Putamen (tissue), 1 donor: ENCODE measurements at regions not wholly inside any gene's neighbourhood (a gene's known extent, or its start where the extent isn't known, plus 50 kb on each side); places are given as distances from the start of the nearest gene placed in this dataset.
A peak's percentile ranks its signal among the peaks of the same experiment; 100 is the strongest.

ENCODE experiments used
- DNase-seq: peaks from one replicate; pipeline ENCODE4 v3.0.0-alpha.2; 2016; ENCODE audit warnings: low spot score

DNA sequence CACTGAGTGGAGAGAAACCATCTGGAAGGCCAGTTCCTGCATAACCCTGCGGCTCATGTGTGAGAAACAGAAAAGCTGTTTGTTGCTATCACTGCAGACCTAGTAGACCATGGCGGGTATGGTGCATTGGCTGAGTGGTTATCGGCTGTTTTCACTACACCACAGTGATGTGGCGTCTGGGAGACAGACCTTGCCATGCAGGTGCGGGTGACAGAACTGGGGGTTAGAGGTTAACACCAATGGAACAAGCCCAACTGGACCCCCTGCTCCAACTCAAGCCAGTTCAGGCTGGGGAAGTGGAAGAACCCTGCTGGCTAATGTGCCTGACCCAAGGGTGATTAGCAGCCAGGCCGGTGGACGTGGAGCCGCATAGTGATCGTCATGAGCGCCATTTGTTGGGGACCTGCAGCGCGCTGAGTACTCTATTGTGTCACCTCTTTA, 91.9 kb downstream of the IRF8 start:
- DNase-seq: no peak

DNA sequence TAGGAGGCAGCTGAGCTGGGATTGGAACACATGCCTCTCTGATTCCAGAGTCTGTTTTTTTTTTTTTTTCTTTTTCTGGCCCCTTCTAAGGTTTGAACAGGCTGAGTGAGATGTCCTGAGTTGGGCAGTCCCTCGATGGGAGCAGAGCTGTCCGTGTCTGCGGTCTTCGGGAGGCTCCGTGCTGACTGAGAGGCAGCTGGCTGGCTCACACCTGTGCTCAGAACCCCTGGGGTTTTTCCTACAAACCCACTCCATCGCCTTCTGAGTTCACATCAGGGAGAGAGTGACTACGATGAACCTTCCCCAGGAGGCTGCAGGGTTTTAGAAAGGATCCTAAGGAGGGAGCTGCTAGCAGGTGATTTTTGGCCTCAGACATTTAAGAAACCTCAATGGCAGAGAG, 92.5 kb downstream of the IRF8 start:
- no peak for DNase-seq

DNA sequence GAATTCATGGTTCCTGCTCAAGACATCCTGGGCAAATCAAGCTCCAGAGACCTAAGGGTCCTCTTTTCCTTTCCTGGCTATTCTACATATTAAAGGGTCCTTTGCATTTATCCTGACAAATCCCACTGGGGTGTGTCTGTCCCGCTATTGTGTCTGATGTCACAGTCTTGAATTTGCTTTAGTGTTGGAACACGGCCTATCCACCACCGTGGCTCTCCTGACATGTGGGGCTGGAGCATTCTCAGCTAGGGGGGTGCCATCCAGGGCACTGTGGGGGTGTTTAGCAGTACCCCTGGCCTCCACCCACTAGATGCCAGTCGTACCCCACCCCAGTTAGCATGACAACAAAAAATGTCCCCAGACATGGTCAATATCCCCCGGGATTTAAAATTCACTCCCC, 92.9 kb downstream of the IRF8 start:
- no peak for DNase-seq

DNA sequence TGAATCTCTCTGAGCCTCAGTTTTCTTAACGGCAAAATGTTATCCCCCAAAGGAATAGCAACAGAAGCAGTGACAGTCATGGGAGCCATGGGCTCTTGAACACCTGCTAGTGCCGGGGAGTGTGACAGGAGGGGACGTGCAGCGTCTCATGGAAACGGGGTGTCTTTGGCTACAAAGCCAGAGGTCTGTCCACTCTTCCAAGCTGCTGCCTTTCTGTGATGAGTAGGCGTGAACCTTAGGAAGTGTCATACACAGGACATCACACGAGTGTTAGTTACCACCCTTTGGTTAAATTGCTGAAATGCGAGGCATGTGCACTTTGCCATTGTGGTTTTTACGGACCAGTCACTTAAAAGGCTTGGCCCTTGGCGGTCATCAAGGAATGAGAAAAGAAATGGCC, 93.4 kb downstream of the IRF8 start:
- DNase-seq: no peak

DNA sequence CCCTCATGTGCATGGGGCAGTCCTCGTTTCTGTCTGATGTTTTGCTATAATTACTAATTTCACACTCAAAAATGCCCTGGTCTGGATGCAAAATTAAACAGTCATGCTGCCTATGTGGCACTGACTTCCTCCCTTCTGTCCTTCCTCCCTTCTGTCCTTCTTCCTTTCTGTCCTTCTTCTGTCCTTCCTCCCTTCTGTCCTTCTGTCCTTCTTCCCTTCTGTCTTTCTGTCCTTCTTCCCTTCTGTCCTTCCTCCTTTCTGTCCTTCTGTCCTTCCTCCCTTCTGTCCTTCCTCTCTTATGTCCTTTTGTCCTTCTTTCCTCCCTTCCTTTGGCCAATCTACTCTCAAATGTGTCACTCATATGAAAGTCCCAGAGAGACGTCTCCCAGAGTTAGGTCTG, 93.8 kb downstream of the IRF8 start:
- no peak for DNase-seq

DNA sequence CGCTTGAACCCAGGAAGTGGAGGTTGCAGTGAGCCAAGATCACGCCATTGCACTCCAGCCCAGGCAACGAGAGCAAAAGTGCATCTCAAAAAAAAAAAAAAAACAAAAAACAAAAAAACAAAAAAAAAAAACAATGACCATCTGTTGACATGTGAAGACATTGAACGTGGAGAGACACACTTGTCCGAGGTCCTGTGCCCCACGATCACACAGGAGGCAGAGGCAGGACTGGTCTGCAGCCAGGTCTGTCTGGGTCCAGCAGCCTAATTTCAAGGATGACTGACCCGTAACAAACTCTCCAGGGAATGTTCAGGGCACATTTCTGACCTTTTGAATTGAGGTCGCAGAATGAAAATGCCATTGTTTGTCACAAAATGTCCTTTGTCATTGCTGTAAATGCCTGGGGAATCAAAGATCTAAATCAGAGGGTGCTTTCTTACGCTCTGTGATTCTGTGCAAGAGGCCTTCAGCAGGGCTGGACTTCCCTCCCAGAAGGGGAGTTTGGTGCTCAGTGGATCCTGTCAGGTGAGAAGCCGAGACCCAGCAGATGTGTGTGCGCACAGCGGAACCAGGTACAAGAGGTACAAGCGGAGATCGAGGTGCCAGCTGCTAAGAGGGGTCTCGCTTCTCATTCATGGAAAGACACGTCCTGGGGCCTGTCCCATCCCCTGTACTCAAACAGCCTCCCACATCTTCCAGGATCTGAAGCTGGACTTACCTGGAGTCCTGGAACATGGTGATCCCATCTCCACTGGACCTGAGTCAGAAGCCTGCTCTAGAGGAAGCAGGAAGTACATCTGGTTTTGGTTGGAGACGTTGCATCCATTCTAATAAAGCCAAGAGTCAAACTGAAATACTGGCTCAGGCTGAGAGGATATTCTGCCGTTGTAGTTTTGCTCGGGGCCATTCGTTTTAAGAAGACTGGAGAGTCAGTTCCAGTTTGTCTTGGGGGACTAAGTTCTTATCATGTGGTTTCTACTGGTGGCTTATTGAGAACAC, 95.8 kb downstream of the IRF8 start:
- DNase-seq: no peak

DNA sequence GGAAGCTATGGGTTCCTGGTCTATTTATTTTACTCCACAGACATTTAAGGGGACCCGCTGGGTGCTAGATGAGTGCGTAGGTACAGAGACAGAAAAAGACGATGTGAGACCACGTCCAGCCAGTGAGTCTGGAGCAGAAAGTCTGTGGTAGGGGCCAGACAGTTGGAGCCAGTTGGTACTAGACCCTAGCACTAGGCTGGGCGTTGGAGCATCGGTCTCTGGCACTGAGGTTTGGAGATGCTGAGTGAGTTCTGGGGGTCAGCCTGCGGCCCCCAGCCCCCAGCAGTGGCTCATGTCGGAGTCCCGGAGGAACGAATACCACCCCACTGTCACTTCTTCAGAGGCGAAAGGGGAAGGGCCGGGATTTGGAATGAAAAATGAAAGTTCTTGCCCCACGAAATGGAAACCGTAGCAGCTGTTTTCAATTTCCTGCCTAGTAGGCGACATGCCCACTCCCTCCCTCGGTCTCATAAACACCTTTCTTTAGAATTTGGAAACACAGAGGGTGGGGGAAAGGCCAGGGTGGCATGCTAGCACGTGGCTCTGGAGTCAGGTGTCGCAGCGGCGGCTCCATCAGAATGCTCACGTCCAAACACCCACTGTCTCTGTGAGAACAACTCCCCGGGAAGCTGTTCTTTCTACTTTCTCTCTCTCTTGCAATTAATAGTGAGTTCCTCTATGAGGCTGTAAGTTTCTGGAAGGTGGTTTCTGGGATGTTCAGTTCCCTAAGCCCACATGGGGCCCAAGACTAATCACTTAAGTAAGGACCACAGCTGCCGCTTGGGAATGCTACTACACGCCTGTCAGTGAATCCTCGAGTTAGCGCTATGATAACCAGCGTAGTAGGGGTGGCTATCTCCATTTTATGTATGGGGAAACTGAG, 96.8 kb downstream of the IRF8 start:
- no peak for DNase-seq

DNA sequence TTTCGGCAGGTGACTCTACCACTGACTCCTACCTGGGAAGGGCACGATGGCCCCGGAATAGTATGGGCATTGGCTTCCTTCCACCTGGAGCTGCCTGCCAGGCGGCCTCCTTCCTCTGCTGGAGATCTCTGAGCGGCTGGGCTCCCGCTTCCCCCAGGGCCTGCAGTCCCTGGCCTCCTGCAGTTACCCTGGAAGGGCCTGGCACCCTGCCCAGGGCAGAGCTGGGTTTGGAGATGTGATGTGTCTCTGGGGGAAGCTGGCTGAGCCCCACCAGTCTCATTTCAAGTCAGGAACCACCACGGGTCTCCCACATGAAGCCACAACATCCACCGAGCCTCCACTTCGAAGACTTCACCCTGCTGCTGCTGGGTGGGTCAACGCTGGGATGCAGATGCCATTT, 97.9 kb downstream of the IRF8 start:
- no peak for DNase-seq

DNA sequence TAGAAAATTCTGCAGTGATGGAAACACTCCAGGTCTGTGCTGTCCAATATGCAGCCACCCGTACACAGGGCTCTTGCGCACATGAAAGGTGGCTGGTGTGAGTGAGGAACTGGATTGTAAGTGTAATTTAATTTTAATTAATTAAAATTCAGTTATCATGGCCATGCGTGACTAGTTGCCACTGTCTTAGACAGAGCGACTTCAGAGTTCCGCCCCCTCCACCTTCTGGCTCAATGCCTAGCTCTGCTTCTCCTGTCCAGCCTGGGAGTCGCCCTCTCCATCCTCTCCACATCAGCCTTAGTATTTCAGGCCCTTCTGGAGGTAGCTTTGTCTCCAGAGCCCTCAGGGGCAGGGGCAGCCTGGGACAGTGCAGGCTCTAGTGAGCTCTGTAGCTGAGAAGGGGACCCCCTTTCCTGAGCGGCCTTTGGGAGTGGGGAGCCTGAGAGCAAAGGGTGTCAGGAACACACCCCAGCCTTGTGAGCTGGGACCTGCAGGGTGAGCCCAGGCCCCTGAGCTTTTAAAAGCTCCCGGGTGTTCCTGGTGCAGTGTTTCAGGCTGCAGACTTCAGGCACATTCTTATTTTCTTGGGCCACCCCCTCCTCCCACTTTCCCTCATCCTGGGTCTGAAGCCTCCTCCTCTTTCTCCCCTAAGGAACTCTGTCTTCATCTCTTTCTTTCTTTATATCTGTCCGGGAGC, 99.4 kb downstream of the IRF8 start:
- DNase-seq: no peak

DNA sequence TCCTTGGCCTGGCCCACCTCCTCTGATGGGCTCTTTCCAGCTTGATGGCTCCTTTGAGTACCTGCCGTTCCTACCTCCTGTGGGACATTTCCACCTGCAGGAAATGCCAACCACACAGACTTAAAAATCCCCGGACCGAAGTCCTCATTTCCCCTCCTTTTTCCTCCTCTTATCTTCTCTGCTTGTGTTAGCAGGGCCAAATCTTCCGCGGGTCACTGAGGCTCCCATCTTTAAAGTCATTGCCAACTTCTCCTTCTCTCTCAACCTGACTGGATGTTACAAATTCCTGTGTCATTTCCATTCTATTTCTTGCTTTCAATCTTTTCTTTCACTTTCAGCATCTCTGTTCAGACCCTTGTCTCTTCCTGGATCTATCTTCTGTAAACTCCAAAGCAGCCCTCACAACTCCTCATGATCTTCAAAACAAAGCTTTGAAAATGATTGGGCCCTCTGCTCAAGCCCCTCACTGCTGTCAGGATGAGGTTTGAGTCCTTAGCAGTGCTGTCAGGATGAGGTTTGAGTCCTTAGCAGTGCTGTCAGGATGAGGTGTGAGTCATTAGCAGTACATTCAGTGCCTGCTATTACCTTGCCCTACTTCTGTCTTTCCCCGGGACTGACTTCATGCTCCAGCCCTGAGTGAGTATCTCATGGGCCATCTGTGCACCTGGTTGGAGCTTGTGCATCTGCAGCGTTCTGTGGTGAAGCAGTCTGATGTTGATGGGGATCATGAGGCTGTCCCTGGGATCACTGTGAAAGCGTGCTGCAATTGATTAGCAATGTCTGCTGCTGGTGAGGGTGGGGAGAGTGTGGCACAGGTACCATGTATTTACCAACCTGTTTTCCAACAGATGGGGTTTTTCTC, 100.1 kb downstream of the IRF8 start:
- peak; percentile 72 for DNase-seq

DNA sequence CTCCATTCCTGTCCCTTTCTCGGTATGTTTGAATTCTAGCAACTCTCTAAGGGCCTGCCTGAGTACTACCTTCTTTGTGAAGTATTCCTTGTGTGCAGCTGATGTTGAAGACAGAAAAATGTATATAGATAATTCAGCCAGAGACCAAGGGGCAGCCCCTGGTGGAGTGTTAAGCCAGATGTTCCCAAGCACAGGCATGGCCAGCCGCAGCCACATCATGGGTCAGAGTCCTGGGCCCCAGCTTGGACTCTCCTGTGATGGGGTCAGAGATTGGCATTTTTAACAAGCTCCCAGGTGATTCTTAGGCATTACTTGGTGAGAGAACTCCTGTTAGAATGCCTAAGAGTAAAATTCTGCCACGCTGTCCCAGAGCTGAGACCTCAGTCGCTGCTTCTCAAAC, 100.8 kb downstream of the IRF8 start:
- DNase-seq: no peak

DNA sequence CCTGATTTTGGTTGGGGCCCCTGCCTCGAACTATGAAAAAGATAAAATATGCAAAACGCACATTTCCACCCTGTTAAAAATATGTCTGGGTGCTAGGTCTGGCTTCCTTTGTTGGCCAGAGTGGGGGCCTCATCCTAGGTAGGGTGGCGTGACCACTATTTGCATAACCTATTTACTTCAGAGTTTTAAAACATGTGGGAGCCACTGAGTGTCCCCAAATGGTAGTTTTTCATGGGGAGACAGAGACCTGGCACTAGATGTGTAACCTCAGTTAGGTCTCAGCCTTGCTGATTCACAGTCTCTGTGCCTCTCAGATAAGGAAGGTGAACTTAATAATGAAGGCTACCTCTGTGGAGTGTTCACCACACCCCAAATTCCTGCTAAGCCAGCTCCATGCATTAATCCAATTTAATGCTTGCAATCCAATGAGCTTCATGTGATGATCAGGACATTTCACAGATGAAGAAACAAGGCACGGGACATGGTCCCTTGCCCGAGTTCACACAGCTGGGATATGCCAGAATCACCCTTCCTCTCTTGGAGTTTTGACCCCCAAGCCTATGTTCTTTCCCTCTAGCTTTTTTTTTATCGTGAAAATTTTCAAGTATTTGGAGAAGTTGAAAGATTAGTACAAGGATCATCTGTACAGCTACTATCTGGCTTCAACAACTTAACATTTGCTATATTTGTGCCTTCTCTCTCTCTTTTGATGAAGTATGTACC, 103.4 kb downstream of the IRF8 start:
- no peak for DNase-seq

DNA sequence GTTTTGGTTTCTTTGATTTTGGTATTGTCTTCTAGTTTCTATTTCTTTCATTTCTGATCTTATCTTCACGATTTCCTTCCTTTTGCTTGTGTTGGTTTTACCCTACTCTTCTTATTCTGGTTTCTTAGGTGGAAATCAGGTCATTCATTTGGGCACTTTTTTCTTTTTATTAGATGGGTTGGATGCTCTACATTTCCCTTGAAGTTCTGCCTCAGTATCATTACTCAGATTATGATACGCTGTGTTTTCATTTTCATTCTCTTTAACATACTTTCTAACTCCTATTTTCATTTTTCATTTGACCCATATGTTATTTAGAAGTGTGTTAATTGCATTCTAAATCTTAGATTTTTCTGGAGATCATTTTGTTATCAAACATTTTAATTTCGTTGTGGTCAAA, 108.6 kb downstream of the IRF8 start:
- no peak for DNase-seq

DNA sequence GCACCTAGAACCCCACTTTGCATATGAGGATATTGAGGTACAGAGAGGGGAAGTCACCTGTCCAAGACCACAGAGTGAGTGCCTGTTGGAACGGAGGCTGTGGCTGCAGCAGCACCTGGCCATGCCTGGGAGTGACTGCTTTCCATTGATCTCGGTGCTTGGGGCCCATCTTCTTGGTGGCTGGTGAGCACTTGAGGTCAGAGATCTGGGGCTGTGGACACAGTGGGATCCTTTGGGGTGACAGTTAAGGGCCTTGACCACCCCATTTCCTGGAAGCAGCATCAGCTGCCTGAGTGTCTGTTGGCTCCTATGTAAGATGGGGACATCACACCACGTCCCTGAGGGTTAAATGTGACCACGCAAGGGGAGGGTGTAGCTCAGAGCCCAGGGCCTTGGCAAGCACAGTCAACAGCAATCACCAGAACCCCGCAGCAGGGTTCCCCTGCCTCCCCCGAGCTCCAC, 111.7 kb downstream of the IRF8 start:
- DNase-seq: no peak

DNA sequence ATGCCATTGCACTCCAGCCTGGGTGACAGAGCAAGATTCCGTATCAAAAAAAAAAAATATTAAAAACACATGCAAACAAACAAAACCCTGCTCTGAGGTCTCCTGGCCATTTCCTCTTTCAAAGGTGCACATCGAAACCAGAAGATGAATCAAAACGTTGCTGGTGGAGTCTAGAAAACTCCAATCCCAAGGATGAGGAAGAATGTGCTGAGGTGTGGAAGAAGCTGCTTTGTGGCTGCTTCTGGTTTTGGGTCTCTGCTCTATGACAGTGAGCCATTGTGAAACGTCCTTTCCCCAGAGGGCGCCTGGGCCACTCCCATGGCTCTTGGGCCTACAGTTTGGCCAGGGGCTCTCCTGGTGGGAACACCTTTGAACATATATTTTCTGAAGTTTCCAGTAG, 112.6 kb downstream of the IRF8 start:
- DNase-seq: no peak

DNA sequence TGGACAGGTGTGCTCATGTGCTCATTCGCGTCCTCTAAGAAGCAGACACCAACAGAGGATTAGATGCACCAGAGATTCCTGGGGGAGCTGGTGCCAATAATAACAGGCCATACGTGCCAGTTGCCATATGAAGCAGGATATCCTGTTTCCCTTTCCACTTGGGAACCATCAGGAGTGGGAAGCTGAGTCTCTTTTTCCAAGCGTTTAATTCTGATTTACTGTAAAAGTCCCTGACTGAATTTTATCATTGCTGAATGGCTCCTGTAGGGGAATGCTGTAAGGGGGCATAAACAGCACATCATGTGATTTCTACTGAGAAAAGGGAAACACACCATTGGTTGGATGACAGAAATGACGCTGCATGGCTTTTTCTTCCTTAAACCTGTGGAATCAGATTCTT, 113.3 kb downstream of the IRF8 start:
- no peak for DNase-seq

DNA sequence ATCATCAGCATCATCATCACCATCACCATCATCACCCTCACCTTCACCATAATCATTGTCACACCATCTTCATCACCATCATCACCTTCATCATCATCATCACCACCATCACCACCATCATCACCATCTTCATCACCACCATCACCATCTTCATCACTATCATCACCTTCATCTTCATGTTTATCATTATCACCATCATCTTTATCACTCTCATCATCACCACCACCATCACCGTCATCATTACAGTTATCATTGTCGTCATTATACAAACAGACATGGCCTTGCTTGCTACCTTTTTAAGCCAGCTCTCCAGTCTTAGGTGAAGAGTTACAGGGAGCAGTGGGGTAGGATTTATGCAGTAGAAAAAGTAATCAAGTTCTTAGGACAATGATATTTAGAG, 114.9 kb downstream of the IRF8 start:
- no peak for DNase-seq

DNA sequence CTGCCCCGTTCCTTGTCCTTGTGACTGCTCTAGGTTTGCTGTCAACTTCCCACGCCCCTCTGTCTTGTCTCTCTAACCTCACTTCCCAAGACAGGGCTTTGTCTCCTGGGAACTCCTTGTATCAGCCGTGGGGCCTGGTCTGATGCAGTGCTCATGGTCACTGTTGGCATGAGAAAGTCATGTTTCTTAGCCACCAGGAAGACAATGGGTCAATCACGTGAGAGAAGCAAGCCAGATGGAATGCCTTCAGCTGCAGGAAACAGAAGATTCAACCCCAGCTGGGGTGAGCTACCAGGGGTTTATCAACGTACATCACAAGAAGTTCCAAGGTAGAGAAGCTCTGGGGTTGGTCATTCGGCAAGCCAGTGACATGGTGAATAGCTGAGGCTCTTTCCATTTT, 116.6 kb downstream of the IRF8 start:
- DNase-seq: no peak

DNA sequence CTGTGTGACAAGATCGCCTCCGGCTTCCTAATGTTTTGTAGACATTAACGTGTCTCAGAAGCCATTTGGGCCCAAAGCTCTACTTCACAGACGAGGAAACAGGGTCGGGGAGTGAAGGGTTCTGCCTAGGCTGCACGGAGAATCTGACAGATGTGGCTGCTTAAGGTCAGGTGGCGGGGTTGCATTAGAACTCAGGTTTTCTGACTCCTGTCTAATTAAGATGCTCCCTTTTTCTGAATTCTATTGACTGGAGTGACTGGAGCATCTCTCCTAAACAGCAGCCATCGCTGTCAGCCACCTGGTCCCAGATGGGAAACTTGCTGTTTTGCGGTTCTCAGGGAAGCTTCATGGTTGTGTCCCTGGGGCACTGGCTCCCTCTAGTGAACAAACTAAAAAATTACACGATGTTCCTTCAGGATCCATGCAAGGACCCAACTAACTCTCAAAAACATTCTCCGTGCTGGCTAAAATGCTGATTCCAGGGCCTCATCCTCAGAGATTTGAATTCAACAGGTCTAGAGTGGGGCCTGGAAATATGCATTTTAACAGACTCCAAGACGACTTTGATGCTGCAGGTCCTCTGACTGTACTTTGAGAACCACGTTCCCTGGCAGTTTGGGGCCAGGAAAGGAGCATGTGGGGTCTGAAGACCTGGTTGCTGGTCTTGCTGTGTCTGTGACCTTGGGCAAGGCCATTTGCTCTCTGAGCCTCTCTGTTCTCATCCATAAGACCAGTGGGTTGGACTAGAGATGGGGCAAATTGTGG, 117.4 kb downstream of the IRF8 start:
- DNase-seq: peak; percentile 63

DNA sequence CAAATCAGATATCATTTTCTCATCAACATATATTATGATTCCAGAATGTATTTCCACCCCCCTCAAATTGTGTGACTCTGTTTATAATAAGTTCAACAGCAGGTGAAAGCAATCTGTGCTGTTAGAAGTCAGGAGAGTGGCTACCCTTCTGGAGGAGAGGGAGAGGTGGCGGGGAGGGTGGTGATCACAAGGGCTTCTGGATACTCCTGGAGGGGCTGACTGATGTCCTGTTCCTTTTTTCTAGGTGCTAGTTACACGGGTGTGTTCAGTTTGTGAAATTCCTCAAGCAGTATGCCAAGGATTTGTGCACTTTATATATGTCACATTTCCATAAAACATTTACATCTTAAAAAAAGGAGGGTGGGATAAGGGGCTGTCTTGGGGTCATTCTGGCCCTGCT, 119.1 kb downstream of the IRF8 start:
- no peak for DNase-seq
